Gastroesophageal sphincter (tissue), 3 donors: ENCODE measurements at regions not wholly inside any gene's neighbourhood (a gene's known extent, or its start where the extent isn't known, plus 50 kb on each side); places are given as distances from the start of the nearest gene placed in this dataset.

Source experiments
- CTCF ChIP-seq, 4 experiments: fragments of 200-600 bp in 2 of 4; fragments of 450-650 bp in 2 of 4; sonication (generic) in 1 of 4; IDR thresholded peaks; one replicate each; pipeline ENCODE4 v1.5.1; 2017 to 2019; ENCODE audit warnings: antibody characterized with exemption in 4 of 4, mild to moderate bottlenecking in 2 of 4, moderate library complexity in 2 of 4
- POLR2A ChIP-seq, 2 donors: fragments of 450-650 bp; IDR thresholded peaks; one replicate each; pipeline ENCODE4 v1.6.1; 2017; ENCODE audit warnings: antibody characterized with exemption in 2 of 2, mild to moderate bottlenecking in 2 of 2, moderate library complexity in 1 of 2

- TF ChIP-seq CTCF (IDR thresholded peaks at IDR 0.05) (no peak), POLR2A (IDR thresholded peaks at IDR 0.05) (no peak)
Observed at GRCh38 chr6:168179702-168180382, 100.8 kb upstream of the FRMD1 start.
